DOHH2 (cell line): ENCODE measurements at regions not wholly inside any gene's neighbourhood (a gene's known extent, or its start where the extent isn't known, plus 50 kb on each side); places are given as distances from the start of the nearest gene placed in this dataset.

ENCODE experiments used
- EZH2phosphoT487 ChIP-seq: fragments of 200-600 bp; sonication (generic); IDR thresholded peaks from 2 replicates; pipeline ENCODE4 v1.6.1; 2017; ENCODE audit warnings: borderline replicate concordance, mild to moderate bottlenecking, antibody characterized with exemption, low read length, moderate library complexity, mixed read lengths
- TF ChIP-seq, protein P1 (sequence below): fragments of 200-600 bp; sonication (generic); IDR thresholded peaks from one replicate; pipeline ENCODE4 v1.5.1; 2014; ENCODE audit warnings: antibody characterized with exemption, mild to moderate bottlenecking, low read depth, low read length; ENCODE audit not compliant: poor library complexity, severe bottlenecking

DNA sequence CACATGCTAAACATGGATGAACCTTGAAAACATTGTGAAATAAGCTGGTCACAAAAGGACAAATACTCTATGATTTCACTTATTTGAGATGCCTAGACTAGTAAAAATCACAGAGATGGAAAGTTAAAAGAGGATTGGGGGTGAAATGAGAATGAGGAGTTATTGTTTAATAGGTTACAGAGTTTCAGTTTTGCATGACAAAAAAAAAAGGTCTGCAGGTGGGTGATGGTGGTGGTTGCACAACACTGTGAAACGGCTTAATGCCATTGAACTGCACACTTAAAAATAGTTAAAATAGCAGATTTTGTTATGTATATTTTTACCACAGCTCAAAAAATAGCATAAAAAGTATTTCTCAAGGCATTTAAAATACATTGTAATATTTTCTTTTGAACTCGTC lies 151.9 kb upstream of the NRXN3 start:
- TF ChIP-seq, protein P1, sequence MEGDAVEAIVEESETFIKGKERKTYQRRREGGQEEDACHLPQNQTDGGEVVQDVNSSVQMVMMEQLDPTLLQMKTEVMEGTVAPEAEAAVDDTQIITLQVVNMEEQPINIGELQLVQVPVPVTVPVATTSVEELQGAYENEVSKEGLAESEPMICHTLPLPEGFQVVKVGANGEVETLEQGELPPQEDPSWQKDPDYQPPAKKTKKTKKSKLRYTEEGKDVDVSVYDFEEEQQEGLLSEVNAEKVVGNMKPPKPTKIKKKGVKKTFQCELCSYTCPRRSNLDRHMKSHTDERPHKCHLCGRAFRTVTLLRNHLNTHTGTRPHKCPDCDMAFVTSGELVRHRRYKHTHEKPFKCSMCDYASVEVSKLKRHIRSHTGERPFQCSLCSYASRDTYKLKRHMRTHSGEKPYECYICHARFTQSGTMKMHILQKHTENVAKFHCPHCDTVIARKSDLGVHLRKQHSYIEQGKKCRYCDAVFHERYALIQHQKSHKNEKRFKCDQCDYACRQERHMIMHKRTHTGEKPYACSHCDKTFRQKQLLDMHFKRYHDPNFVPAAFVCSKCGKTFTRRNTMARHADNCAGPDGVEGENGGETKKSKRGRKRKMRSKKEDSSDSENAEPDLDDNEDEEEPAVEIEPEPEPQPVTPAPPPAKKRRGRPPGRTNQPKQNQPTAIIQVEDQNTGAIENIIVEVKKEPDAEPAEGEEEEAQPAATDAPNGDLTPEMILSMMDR: no peak
- TF ChIP-seq EZH2phosphoT487: no peak
